ENCODE measurements at regions not wholly inside any gene's neighbourhood (a gene's known extent, or its start where the extent isn't known, plus 50 kb on each side); places are given as distances from the start of the nearest gene placed in this dataset.

GRCh38 chr17:33854596-33854995 lies 400.5 kb upstream of the CCL2 start:
- TF ChIP-seq POLR2A (IDR thresholded peaks at IDR 0.05): no peak
- no peak for TF ChIP-seq CTCF (IDR thresholded peaks at IDR 0.05)
